Muscle layer of duodenum (tissue), 2 donors: ENCODE measurements at regions not wholly inside any gene's neighbourhood (a gene's known extent, or its start where the extent isn't known, plus 50 kb on each side); places are given as distances from the start of the nearest gene placed in this dataset.

ENCODE experiments used
- H3K27ac ChIP-seq: one replicate; pipeline ENCODE4 v1.7.0; 2013; ENCODE audit warnings: mild to moderate bottlenecking, low read length
- H3K27me3 ChIP-seq: one replicate; pipeline ENCODE4 v1.7.0; 2013; ENCODE audit warnings: low read depth, mild to moderate bottlenecking, control low read depth, low read length
- H3K36me3 ChIP-seq, 2 donors: one replicate each; pipeline ENCODE4 v1.7.0; 2013; ENCODE audit warnings: low read length in 2 of 2, control low read depth in 1 of 2, mild to moderate bottlenecking in 1 of 2; ENCODE audit not compliant: insufficient read depth in 2 of 2, control insufficient read depth in 1 of 2
- H3K4me1 ChIP-seq, 2 donors: one replicate each; pipeline ENCODE4 v1.7.0; 2013; ENCODE audit warnings: low read length in 2 of 2, mild to moderate bottlenecking in 2 of 2, control low read depth in 1 of 2, moderate library complexity in 1 of 2; ENCODE audit not compliant: insufficient read depth in 2 of 2, control insufficient read depth in 1 of 2
- H3K4me3 ChIP-seq, 2 donors: one replicate each; pipeline ENCODE4 v1.7.0; 2013; ENCODE audit warnings: low read length in 2 of 2, low read depth in 1 of 2, mild to moderate bottlenecking in 1 of 2
- H3K9me3 ChIP-seq, 2 donors: one replicate each; pipeline ENCODE4 v1.7.0; 2013; ENCODE audit warnings: low read length in 2 of 2, control low read depth in 1 of 2, mild to moderate bottlenecking in 1 of 2; ENCODE audit not compliant: control insufficient read depth in 1 of 2
- donor health status: healthy.

GRCh38 chr10:8637640-8638039, 583.2 kb downstream of the GATA3 start:
- Histone ChIP-seq H3K36me3 (no peaks in the 10 kb centered on the region), H3K9me3 (peaks cover 0 to 4% of the 10 kb centered on the region in 2 donors), H3K4me1 (no peaks in the 10 kb centered on the region), H3K27me3 (no peaks in the 10 kb centered on the region), H3K27ac (no peak overlapping the region), H3K4me3 (no peak overlapping the region)

GRCh38 chr10:8638088-8638672, 583.7 kb downstream of the GATA3 start:
- Histone ChIP-seq H3K36me3 (no peaks in the 10 kb centered on the region), H3K4me3 (no peak overlapping the region), H3K27ac (no peak overlapping the region), H3K9me3 (peaks cover 0 to 4% of the 10 kb centered on the region in 2 donors), H3K4me1 (no peaks in the 10 kb centered on the region), H3K27me3 (no peaks in the 10 kb centered on the region)

GRCh38 chr10:8639486-8640185, 585.1 kb downstream of the GATA3 start:
- no peaks in the 10 kb centered on the region for H3K4me1 ChIP-seq
- H3K36me3 ChIP-seq = no peaks in the 10 kb centered on the region
- H3K27ac ChIP-seq = no peak overlapping the region

GRCh38 chr10:8640301-8640700, 585.8 kb downstream of the GATA3 start:
- Histone ChIP-seq H3K4me1 (no peaks in the 10 kb centered on the region), H3K9me3 (peaks cover 0 to 4% of the 10 kb centered on the region in 2 donors), H3K4me3 (no peak overlapping the region), H3K36me3 (no peaks in the 10 kb centered on the region), H3K27ac (no peak overlapping the region), H3K27me3 (no peaks in the 10 kb centered on the region)

More at GRCh38 chr10:8639486-8640185, 585.1 kb downstream of the GATA3 start:
- Histone ChIP-seq H3K9me3 (peaks cover 0 to 4% of the 10 kb centered on the region in 2 donors), H3K4me3 (no peak overlapping the region), H3K27me3 (no peaks in the 10 kb centered on the region)

- Histone ChIP-seq H3K9me3 (peaks cover 0 to 4% of the 10 kb centered on the region in 2 donors), H3K27me3 (no peaks in the 10 kb centered on the region), H3K4me3 (no peak overlapping the region), H3K27ac (no peak overlapping the region), H3K4me1 (no peaks in the 10 kb centered on the region), H3K36me3 (no peaks in the 10 kb centered on the region)
Observed at GRCh38 chr10:8640878-8641277, 586.4 kb downstream of the GATA3 start.

GRCh38 chr10:8656261-8656660, 601.8 kb downstream of the GATA3 start:
- H3K4me1 ChIP-seq = no peaks in the 10 kb centered on the region
- H3K4me3 ChIP-seq = no peak overlapping the region
- H3K9me3 ChIP-seq = no peaks in the 10 kb centered on the region
- H3K27me3 ChIP-seq = no peaks in the 10 kb centered on the region
- H3K27ac ChIP-seq = no peak overlapping the region
- no peaks in the 10 kb centered on the region for H3K36me3 ChIP-seq

GRCh38 chr10:8659982-8660381, 605.5 kb downstream of the GATA3 start:
- H3K4me3 ChIP-seq = no peak overlapping the region
- no peaks in the 10 kb centered on the region for H3K27me3 ChIP-seq
- H3K36me3 ChIP-seq = no peaks in the 10 kb centered on the region
- H3K4me1 ChIP-seq = no peaks in the 10 kb centered on the region
- no peak overlapping the region for H3K27ac ChIP-seq
- H3K9me3 ChIP-seq = no peaks in the 10 kb centered on the region

- Histone ChIP-seq H3K4me1 (no peaks in the 10 kb centered on the region), H3K9me3 (no peaks in the 10 kb centered on the region), H3K36me3 (no peaks in the 10 kb centered on the region), H3K27me3 (no peaks in the 10 kb centered on the region), H3K4me3 (no peak overlapping the region), H3K27ac (no peak overlapping the region)
Observed at GRCh38 chr10:8661886-8662285, 607.4 kb downstream of the GATA3 start.

- peaks cover 0 to 4% of the 10 kb centered on the region in 2 donors for H3K9me3 ChIP-seq
- no peaks in the 10 kb centered on the region for H3K4me1 ChIP-seq
- H3K36me3 ChIP-seq = no peaks in the 10 kb centered on the region
- no peak overlapping the region for H3K27ac ChIP-seq
- no peaks in the 10 kb centered on the region for H3K27me3 ChIP-seq
- H3K4me3 ChIP-seq = no peak overlapping the region
Observed at GRCh38 chr10:8663131-8663530, 608.6 kb downstream of the GATA3 start.

GRCh38 chr10:8665322-8665721, 610.8 kb downstream of the GATA3 start:
- Histone ChIP-seq H3K9me3 (peaks cover 0 to 4% of the 10 kb centered on the region in 2 donors), H3K4me3 (no peak overlapping the region), H3K36me3 (no peaks in the 10 kb centered on the region), H3K27me3 (no peaks in the 10 kb centered on the region), H3K4me1 (no peaks in the 10 kb centered on the region), H3K27ac (no peak overlapping the region)

GRCh38 chr10:8670461-8670860, 616.0 kb downstream of the GATA3 start:
- no peak overlapping the region for H3K4me3 ChIP-seq
- no peaks in the 10 kb centered on the region for H3K4me1 ChIP-seq
- peaks cover 6 to 16% of the 10 kb centered on the region in 2 donors for H3K9me3 ChIP-seq
- H3K27ac ChIP-seq = no peak overlapping the region
- H3K36me3 ChIP-seq = no peaks in the 10 kb centered on the region
- H3K27me3 ChIP-seq = no peaks in the 10 kb centered on the region

- no peaks in the 10 kb centered on the region for H3K4me1 ChIP-seq
- no peaks in the 10 kb centered on the region for H3K27me3 ChIP-seq
- H3K36me3 ChIP-seq = no peaks in the 10 kb centered on the region
- H3K27ac ChIP-seq = no peak overlapping the region
- no peak overlapping the region for H3K4me3 ChIP-seq
- H3K9me3 ChIP-seq = peaks cover 6 to 12% of the 10 kb centered on the region in 2 donors
Observed at GRCh38 chr10:8674230-8674629, 619.7 kb downstream of the GATA3 start.
